HepG2 (cell line): ENCODE measurements at regions not wholly inside any gene's neighbourhood (a gene's known extent, or its start where the extent isn't known, plus 50 kb on each side); places are given as distances from the start of the nearest gene placed in this dataset.

Experiments
- CTCF ChIP-seq: sonication (generic); formaldehyde crosslinking; IDR thresholded peaks from 2 replicates; pipeline ENCODE4 v1.5.0; 2020; ENCODE audit warnings: mild to moderate bottlenecking, missing genetic modification reagents, moderate library complexity
- HCFC1 ChIP-seq: fragments of 150-350 bp; IDR thresholded peaks from 2 replicates; pipeline ENCODE4 v1.6.1; 2014; ENCODE audit warnings: low read depth, low read length
- MAX ChIP-seq: IDR thresholded peaks from 2 replicates; pipeline ENCODE4 v1.6.1; 2012; ENCODE audit warnings: inconsistent platforms
- POLR2AphosphoS5 ChIP-seq: IDR thresholded peaks from 2 replicates; pipeline ENCODE4 v1.6.1; 2012; ENCODE audit warnings: low read depth, low read length
- SOX5 ChIP-seq: IDR thresholded peaks from 2 replicates; pipeline ENCODE4 v1.6.1; 2016; ENCODE audit warnings: borderline replicate concordance
- ZBTB34 ChIP-seq: sonication (generic); formaldehyde crosslinking; IDR thresholded peaks from 2 replicates; pipeline ENCODE4 v1.8.0; 2022; ENCODE audit warnings: mild to moderate bottlenecking, missing genetic modification reagents
- ZNF17 ChIP-seq: sonication (generic); formaldehyde crosslinking; IDR thresholded peaks from 2 replicates; pipeline ENCODE4 v1.5.0; 2020; ENCODE audit warnings: mild to moderate bottlenecking, missing genetic modification reagents
- ZNF547 ChIP-seq: sonication (generic); formaldehyde crosslinking; IDR thresholded peaks from 2 replicates; pipeline ENCODE4 v1.5.1; 2020; ENCODE audit warnings: mild to moderate bottlenecking, missing genetic modification reagents
- ZNF660 ChIP-seq: sonication (generic); formaldehyde crosslinking; IDR thresholded peaks from 2 replicates; pipeline ENCODE4 v1.5.1; 2020; ENCODE audit warnings: mild to moderate bottlenecking, low read depth, missing genetic modification reagents, borderline replicate concordance
- ZNF747 ChIP-seq: sonication (generic); formaldehyde crosslinking; IDR thresholded peaks from 2 replicates; pipeline ENCODE4 v1.8.1; 2023; ENCODE audit warnings: missing genetic modification reagents, mild to moderate bottlenecking, borderline replicate concordance

GRCh38 chr5:39560726-39561125 is 135.9 kb upstream of the DAB2 start:
- TF ChIP-seq CTCF (no peak), ZNF17 (CRISPR knock-in tag) (no peak), HCFC1 (no peak), SOX5 (CRISPR knock-in tag) (no peak), ZNF547 (CRISPR knock-in tag) (no peak), MAX (no peak), ZBTB34 (no peak), POLR2AphosphoS5 (no peak), ZNF660 (CRISPR knock-in tag) (no peak), ZNF747 (CRISPR knock-in tag) (no peak)
